PC-3 (cell line): ENCODE measurements at regions not wholly inside any gene's neighbourhood (a gene's known extent, or its start where the extent isn't known, plus 50 kb on each side); places are given as distances from the start of the nearest gene placed in this dataset.

Experiments
- ATAC-seq: fragments of 200-7000 bp; cut with Tn5 transposase; 2 replicates; pipeline ENCODE4 v1.9.1; 2020; ENCODE audit warnings: mild to moderate bottlenecking, moderate library complexity
- BruUV-seq: library from RNA; stranded (reverse); fragments of 400-500 nt; replicated peaks from 2 replicates; lab custom pipeline; 2021; lab: Mats Ljungman, UMichigan
- CTCF ChIA-PET: fragments of 300-600 bp; sonication (Branson Sonifier 250); formaldehyde crosslinking; loops from one replicate; lab custom pipeline; 2022; ENCODE audit warnings: antibody characterized with exemption; lab: Charles Lee
- POLR2A ChIA-PET: fragments of 300-600 bp; sonication (Branson Sonifier 250); formaldehyde crosslinking; loops from one replicate; lab custom pipeline; 2022; ENCODE audit warnings: antibody characterized with exemption; ENCODE audit not compliant: unreplicated experiment; lab: Charles Lee
- DNase-seq: peaks from one replicate; pipeline ENCODE4 v3.0.0-alpha.2; 2015
- H2AFZ ChIP-seq: fragments of 300-600 bp; sonication (generic); 2 replicates; pipeline ENCODE4 v1.6.0; 2016; ENCODE audit warnings: antibody characterized with exemption, low read length
- H3F3A ChIP-seq: fragments of 300-600 bp; sonication (generic); one replicate; pipeline ENCODE4 v1.6.0; 2017; ENCODE audit warnings: antibody characterized with exemption, low read length, control low read depth, mild to moderate bottlenecking; ENCODE audit not compliant: unreplicated experiment
- H3K27ac ChIP-seq: fragments of 300-600 bp; sonication (generic); 2 replicates; pipeline ENCODE4 v1.5.1; 2016; ENCODE audit warnings: mild to moderate bottlenecking, low read length
- H3K27me3 ChIP-seq: fragments of 300-600 bp; sonication (generic); 2 replicates; pipeline ENCODE4 v1.6.1; 2016; ENCODE audit warnings: low read length, mixed read lengths
- H3K36me3 ChIP-seq: fragments of 300-600 bp; sonication (generic); 2 replicates; pipeline ENCODE4 v1.6.1; 2016; ENCODE audit warnings: low read depth, mixed run types, low read length, mixed read lengths
- H3K4me1 ChIP-seq: fragments of 300-600 bp; sonication (generic); 2 replicates; pipeline ENCODE4 v1.5.1; 2016; ENCODE audit warnings: low read length; ENCODE audit not compliant: insufficient read depth
- H3K4me2 ChIP-seq: fragments of 300-600 bp; sonication (generic); 2 replicates; pipeline ENCODE4 v1.6.0; 2016; ENCODE audit warnings: low read length
- H3K4me3 ChIP-seq: fragments of 300-600 bp; sonication (generic); 2 replicates; pipeline ENCODE4 v1.5.1; 2016; ENCODE audit warnings: mild to moderate bottlenecking, low read length, mixed read lengths
- H3K79me2 ChIP-seq: fragments of 300-600 bp; sonication (generic); 2 replicates; pipeline ENCODE4 v1.6.1; 2017; ENCODE audit warnings: low read length, mixed read lengths
- H3K9ac ChIP-seq: fragments of 300-600 bp; sonication (generic); 2 replicates; pipeline ENCODE4 v1.6.0; 2016; ENCODE audit warnings: mild to moderate bottlenecking, low read length
- H3K9me2 ChIP-seq: fragments of 300-600 bp; sonication (generic); replicated peaks from 2 replicates; pipeline ENCODE4 v1.6.1; 2016; ENCODE audit warnings: mixed run types, low read length, mixed read lengths
- H3K9me3 ChIP-seq: fragments of 300-600 bp; sonication (generic); 2 replicates; pipeline ENCODE4 v1.6.1; 2016; ENCODE audit warnings: low read length, mixed read lengths
- H4K20me1 ChIP-seq: fragments of 300-600 bp; sonication (generic); 2 replicates; pipeline ENCODE4 v1.6.1; 2016; ENCODE audit warnings: low read length, mixed read lengths
- CTCF ChIP-seq: fragments of 300-600 bp; sonication (generic); conservative IDR thresholded peaks from 2 replicates; pipeline ENCODE4 v1.5.1; 2017; ENCODE audit warnings: antibody characterized with exemption, low read depth, mild to moderate bottlenecking, low read length
- EZH2 ChIP-seq: fragments of 300-600 bp; sonication (generic); IDR thresholded peaks from one replicate; pipeline ENCODE4 v1.6.1; 2017; ENCODE audit warnings: antibody characterized with exemption, mild to moderate bottlenecking, low read length; ENCODE audit not compliant: unreplicated experiment
- EZH2phosphoT487 ChIP-seq: fragments of 300-600 bp; sonication (generic); IDR thresholded peaks from 2 replicates; pipeline ENCODE4 v1.6.1; 2018; ENCODE audit warnings: mild to moderate bottlenecking, antibody characterized with exemption, low read length, borderline replicate concordance
- intact Hi-C: fragments of 100-400 bp; cut with micrococcal nuclease; formaldehyde crosslinking; loops from 2 replicates; pipeline ENCODE4 v1.9.0; 2023

DNA sequence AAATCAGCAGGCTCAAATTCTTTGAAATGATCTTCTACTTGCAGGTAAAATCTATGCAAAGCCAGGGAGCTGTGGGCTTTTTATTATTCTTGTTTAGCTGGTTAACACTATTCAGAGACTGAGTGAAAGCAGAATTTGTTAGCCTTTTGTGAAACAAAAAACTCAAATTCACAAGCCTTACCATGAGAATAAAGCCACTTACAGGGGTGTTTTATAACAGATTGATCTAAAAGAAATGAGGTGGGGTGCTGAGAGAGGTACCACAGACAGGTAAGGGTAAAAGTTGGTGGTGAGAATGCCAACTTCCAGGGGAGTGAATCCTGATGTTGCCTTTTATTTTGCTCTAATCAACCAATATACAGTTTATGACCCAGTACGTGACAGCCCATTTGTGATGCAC lies 1585.6 kb downstream of the EFNA5 start:
- CTCF ChIA-PET, result no interaction called here
- ATAC-seq, result no peak

GRCh38 chr5:106080535-106080934 lies 1590.2 kb downstream of the EFNA5 start:
- Histone ChIP-seq H3K9me2 (no peaks in the 10 kb centered on the region), H3K27me3 (no peaks in the 10 kb centered on the region), H3F3A (no peaks in the 10 kb centered on the region), H3K27ac (no peak overlapping the region), H2AFZ (no peak overlapping the region), H3K4me1 (no peaks in the 10 kb centered on the region), H4K20me1 (no peaks in the 10 kb centered on the region), H3K4me3 (no peak overlapping the region), H3K9ac (no peak overlapping the region), H3K79me2 (no peaks in the 10 kb centered on the region), H3K4me2 (no peak overlapping the region), H3K9me3 (no peaks in the 10 kb centered on the region), H3K36me3 (no peaks in the 10 kb centered on the region)
- BruUV-seq, result no TSS peak
- TF ChIP-seq EZH2phosphoT487, result no peak
- no peak for TF ChIP-seq EZH2
- TF ChIP-seq CTCF, result no peak
- POLR2A ChIA-PET, result no interaction called here
- no peak for DNase-seq
- intact Hi-C loops, result no loop called here
- ATAC-seq, result no peak
- CTCF ChIA-PET, result no interaction called here

More for the DNA sequence above, 1585.6 kb downstream of the EFNA5 start:
- Histone ChIP-seq H3K27me3 (no peaks in the 10 kb centered on the region), H3K9me3 (no peaks in the 10 kb centered on the region), H3K9me2 (no peaks in the 10 kb centered on the region), H3K9ac (no peak overlapping the region), H2AFZ (no peak overlapping the region), H3K36me3 (no peaks in the 10 kb centered on the region), H3K27ac (no peak overlapping the region), H3K4me3 (no peak overlapping the region), H3K4me2 (no peak overlapping the region), H4K20me1 (no peaks in the 10 kb centered on the region), H3K4me1 (no peaks in the 10 kb centered on the region), H3F3A (no peaks in the 10 kb centered on the region), H3K79me2 (no peaks in the 10 kb centered on the region)
- DNase-seq, result no peak
- BruUV-seq, result no TSS peak
- POLR2A ChIA-PET, result no interaction called here
- intact Hi-C loops, result no loop called here
- no peak for TF ChIP-seq EZH2phosphoT487
- TF ChIP-seq EZH2, result no peak
- TF ChIP-seq CTCF, result no peak

DNA sequence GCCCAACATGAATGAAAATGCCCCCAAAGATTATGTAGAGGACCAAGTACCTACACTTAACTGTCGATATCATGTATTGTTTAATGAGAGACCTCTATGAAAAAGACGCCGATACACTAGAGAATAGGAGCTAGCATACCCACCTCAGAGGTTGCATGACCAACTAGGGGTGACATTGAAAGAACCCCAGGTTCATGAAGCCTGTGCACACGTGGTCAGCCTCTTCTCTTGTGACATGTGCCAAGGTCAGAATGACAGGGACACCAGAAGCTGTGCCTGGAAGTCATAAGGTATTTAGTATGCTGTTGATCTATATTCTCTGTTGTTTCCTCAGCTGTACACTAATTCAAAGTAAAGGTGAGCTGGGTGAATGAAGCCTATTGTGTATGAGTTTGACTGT lies 1594.1 kb downstream of the EFNA5 start:
- H3K4me2 ChIP-seq, result no peak overlapping the region
- no peaks in the 10 kb centered on the region for H3K79me2 ChIP-seq
- ChIA-PET CTCF (no interaction called here), POLR2A (no interaction called here)
- no peaks in the 10 kb centered on the region for H3K27me3 ChIP-seq
- BruUV-seq, result no TSS peak
- H3K9ac ChIP-seq, result no peak overlapping the region
- TF ChIP-seq CTCF (no peak), EZH2phosphoT487 (no peak), EZH2 (no peak)
- ATAC-seq (no peak), DNase-seq (no peak)
- H3K4me1 ChIP-seq, result no peaks in the 10 kb centered on the region
- H3K9me2 ChIP-seq, result no peaks in the 10 kb centered on the region
- intact Hi-C loops, result no loop called here
- no peak overlapping the region for H3K27ac ChIP-seq
- H2AFZ ChIP-seq, result no peak overlapping the region
- H3K9me3 ChIP-seq, result no peaks in the 10 kb centered on the region
- no peaks in the 10 kb centered on the region for H4K20me1 ChIP-seq
- H3K36me3 ChIP-seq, result no peaks in the 10 kb centered on the region
- H3K4me3 ChIP-seq, result no peak overlapping the region
- no peaks in the 10 kb centered on the region for H3F3A ChIP-seq
